AG09319 (cell line): ENCODE measurements at regions not wholly inside any gene's neighbourhood (a gene's known extent, or its start where the extent isn't known, plus 50 kb on each side); places are given as distances from the start of the nearest gene placed in this dataset.

Source experiments
- DNase-seq: peaks from one replicate; pipeline ENCODE4 v3.0.0-alpha.2; 2010; ENCODE audit warnings: low read depth; ENCODE audit errors: extremely low read depth
- TF ChIP-seq, protein P1 (sequence below): IDR thresholded peaks from 2 replicates; pipeline ENCODE4 v1.5.1; 2011; ENCODE audit warnings: low read depth, mild to moderate bottlenecking, inconsistent platforms, low read length, moderate library complexity

DNA sequence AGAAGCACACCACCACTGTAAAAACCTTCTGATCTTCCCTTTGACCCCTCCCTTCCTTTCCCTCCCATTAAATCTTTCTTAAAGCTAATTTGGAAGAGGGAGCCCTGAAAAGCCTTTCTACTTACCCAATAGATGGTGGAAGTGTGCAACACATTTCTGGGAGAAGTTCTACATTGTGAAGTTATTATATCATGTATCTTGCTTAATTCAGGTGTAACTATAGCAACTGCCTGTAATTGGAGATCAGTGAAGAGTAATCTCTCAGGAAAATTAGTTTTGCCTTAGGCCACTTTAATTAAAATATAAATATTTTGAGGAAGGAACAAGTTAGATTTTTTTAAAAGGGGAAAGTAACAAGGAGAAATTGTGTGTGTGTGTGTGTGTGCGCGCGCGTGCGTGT lies 266.0 kb downstream of the SH3BP4 start:
- peak; percentile 35 for DNase-seq
- TF ChIP-seq, protein P1, sequence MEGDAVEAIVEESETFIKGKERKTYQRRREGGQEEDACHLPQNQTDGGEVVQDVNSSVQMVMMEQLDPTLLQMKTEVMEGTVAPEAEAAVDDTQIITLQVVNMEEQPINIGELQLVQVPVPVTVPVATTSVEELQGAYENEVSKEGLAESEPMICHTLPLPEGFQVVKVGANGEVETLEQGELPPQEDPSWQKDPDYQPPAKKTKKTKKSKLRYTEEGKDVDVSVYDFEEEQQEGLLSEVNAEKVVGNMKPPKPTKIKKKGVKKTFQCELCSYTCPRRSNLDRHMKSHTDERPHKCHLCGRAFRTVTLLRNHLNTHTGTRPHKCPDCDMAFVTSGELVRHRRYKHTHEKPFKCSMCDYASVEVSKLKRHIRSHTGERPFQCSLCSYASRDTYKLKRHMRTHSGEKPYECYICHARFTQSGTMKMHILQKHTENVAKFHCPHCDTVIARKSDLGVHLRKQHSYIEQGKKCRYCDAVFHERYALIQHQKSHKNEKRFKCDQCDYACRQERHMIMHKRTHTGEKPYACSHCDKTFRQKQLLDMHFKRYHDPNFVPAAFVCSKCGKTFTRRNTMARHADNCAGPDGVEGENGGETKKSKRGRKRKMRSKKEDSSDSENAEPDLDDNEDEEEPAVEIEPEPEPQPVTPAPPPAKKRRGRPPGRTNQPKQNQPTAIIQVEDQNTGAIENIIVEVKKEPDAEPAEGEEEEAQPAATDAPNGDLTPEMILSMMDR: no peak; the same call in 1 of the 2 replicates

DNA sequence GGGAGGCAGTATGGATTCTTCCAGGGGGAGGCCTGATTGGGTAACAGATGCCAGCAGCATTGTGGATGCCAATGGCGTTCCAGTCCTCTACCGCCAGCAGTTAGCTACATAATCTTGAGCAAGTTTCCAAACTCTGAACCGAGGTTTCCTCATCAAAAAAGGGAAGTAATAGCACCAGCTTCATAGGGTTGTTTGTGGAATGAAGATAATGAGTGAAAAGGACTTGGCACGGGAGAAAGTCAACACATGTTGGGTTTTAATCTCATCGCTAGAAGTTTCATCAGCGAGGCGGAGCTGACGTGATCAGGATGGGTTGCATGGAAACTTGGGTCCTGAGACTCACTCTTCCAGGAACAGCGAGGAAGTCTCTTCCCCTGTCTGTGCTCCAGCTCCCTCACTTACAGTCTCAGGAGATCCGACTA lies 266.7 kb downstream of the SH3BP4 start:
- DNase-seq: no peak
- TF ChIP-seq, protein P1: no peak

DNA sequence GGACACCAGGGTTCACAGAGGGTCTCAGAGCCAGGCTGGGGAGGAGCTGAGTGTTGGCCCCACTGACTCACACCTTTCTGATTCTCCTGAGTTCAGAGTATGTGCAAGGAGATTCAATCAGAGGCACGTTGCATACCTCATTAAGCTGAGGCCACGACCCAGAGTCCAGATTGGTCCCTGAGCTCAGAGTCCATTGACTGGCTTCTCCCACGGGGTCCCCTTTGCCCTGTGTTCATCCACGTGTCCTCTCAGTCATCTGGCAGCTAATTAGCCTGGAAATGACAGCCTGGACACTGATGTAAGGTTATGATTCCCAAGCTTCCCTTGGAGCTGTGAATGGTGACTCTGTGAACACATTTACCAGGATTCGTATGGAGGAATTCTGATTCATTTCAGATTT lies 267.2 kb downstream of the SH3BP4 start:
- TF ChIP-seq, protein P1: no peak
- DNase-seq: no peak

DNA sequence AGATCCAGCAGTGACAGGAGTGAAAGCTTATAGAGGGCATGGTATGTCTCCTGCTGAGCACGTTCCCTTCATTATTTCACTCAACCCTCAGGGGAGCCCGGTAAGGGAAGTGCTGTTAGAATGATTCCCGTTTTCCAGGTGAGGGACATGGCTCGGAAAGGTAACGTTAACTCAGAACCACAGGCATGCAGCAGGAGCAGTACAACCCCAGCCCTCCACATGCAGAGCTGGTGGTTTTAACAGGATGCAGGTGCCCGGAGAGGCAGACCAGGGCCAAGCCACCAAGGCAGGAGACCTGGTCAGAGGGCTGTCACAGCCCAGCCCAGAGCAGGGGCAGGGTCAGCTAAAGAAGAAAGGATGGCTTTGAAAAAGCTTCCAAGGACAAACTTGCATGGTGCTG lies 268.5 kb downstream of the SH3BP4 start:
- no peak for DNase-seq
- TF ChIP-seq, protein P1: no peak

DNA sequence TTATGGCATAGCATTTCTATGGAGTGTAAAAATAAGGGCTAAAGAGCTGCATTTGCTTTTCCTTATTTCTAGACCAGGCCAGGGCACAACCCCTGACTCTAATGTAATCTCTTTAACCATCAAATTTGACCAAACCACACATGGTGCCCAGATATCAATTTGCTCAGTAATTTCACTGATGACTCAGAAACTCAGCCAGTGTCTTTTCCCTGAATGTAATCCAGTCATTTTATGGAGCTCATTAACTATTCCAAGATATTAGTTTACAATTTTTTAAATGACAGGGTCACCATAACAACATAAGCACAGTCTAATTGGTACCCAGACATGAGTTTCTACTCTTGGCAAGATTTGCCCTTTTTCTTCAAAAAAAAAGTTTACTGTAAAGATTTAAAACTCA lies 270.8 kb upstream of the AGAP1 start:
- TF ChIP-seq, protein P1: no peak
- DNase-seq: no peak

DNA sequence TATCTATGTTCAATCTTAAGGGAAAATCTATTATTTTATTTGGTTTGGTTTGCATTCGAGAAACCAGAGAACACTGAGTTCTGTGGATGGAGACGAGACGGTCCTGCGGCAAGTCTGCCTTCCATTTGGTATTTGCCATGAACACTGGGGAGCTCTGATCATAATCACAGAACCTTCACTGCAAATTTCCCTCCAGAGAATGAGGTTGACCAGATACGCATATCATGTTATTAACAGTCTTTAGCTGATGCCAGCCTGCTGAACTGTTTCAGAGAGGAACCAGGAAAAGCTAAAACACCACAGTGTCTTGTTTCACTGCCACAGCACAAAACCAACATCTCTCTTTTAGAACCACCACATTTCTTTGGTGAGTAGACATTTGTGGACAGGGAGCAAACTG lies 269.4 kb upstream of the AGAP1 start:
- no peak for DNase-seq
- TF ChIP-seq, protein P1: no peak

DNA sequence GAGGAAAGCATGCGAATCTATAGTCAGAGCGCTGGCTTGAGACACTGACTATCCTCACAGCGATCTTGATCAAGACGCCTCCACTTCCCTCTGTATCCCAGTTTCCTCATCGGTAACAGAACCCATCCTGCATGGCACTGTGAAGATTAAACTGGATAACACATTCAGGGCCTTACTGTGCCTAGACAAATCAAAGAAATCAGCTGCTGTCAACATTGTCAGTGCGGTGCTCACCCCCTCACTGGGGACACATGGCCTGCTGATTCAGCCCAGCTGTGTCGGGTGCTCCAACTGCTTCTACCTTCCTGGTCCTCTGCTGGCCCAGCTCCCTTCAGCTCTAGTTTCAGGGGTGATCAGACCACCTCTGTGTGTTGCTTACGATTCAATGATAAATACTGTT lies 268.6 kb upstream of the AGAP1 start:
- TF ChIP-seq, protein P1: no peak
- no peak for DNase-seq
